ENCODE measurements at regions not wholly inside any gene's neighbourhood (a gene's known extent, or its start where the extent isn't known, plus 50 kb on each side); places are given as distances from the start of the nearest gene placed in this dataset.

- DNase-seq = no peak
Measured at GRCh38 chr11:45513821-45514340, 151.5 kb downstream of the CHST1 start.

GRCh38 chr11:45512471-45513148 lies 152.8 kb downstream of the CHST1 start:
- DNase-seq = no peak

GRCh38 chr11:45511566-45511965 lies 153.9 kb downstream of the CHST1 start:
- DNase-seq = no peak

GRCh38 chr11:45507916-45508315 lies 157.5 kb downstream of the CHST1 start:
- DNase-seq = no peak

DNA sequence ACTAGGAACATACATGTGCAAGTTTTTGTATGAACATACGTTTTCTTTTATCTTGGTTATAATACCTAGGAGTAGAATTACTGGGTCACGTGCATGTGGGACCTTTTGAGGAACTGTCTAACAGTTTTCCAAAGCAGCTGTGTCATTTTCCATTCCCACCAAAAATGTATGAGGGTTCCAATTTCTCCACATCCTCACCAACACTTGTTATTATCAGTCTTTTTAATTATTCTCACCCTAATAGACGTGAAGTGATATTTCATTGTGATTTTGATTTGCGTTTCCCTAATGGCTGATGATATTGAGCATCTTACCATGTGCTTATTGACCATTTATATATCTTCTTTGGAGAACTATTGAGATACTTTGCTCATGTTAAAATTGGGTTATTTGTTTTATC lies 162.1 kb downstream of the CHST1 start:
- DNase-seq = no peak

- no peak for DNase-seq
Measured at GRCh38 chr11:45502226-45502545, 163.2 kb downstream of the CHST1 start.

- DNase-seq = no peak
Measured at GRCh38 chr11:45501392-45502225, 163.8 kb downstream of the CHST1 start.

DNA sequence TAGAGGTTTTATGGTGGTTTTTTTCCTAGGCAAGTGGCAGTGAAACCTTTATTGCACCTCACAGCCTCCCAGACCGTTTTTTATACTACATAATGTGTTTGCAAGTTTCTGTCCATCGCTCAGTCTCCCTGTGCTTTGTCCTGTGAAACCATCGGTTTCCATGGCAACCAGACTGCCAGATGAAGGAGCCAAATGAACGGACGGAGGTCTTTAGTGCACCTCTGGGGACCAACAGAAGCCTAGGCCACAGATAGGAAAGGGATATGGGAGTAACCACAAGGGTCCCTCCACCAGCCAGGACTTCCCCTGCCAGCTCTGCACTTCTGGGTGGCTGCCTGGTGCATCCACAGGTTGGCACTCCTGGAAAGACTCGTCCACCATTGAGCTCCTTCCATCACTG lies 165.0 kb downstream of the CHST1 start:
- no peak for DNase-seq

DNA sequence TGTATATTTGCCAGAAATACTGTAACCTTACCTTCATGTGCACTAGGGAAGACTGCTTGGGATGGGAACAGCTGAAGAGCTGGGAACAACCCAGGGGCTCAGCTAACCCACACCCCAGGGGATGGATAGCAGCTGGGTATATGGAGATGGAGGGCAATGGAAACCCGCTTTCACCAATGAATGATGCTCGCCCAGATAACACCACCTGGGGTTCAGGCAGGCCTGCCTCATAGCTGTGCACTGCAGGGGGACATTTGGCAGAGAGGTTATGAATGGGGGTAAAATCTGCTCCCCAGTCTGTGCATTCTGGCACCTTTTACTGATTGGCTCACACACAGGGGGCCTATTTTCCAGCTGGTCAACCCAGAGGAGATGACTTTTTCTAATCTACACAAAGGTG lies 170.7 kb downstream of the CHST1 start:
- DNase-seq = no peak

DNA sequence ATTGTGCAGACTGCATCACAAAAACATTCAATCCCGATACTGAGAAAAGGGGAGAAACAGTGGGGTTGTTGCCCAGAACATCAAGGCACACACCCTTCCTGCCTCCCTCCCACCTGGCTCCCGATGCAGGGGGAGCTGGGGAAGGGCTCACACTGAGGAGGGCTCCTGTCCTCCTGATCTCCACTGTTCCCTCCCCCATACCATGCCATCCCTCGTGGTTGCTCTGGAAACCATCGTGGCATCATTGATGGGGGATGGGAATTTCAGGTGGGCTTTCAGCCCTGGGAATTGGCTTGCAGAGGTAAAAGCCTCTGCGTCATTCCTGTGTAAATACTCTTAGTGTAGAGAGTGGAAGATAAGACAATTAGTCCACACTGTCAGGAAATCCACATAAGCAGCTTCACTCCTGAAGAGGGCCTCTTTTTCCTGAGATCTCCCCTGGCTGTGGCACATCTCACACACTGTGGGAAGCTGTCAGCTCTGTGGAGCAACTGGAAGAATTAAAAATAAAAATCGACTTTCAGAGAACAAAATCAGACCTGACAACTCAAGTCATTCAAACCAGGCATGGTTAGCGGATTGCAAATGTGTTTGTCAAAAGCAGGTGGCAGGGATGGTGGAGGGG lies 176.0 kb downstream of the CHST1 start:
- DNase-seq = no peak

DNA sequence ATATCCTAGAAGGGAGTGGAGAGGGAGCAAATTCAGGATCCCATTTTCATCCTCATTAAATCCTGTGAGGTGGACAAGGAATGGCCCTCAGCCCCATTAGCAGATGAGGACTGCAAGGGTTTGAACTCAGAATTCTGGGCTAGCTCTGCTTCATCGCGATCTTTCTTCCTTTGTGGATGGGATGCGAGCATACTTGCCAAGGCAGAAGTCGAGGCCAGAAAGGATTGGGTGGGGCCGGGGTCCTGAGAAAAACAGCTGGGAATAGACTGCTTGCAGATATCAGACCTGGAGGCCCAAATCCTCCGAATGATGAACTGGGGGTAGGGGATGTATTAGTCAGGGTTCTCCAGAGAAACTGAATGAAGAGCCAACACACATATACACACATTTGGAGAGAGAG lies 179.0 kb downstream of the CHST1 start:
- DNase-seq = no peak

GRCh38 chr11:45485070-45485707 lies 180.2 kb downstream of the CHST1 start:
- DNase-seq = no peak

- DNase-seq = no peak
Measured at GRCh38 chr11:45484326-45484883, 181.0 kb downstream of the CHST1 start.

- DNase-seq = no peak
Measured at GRCh38 chr11:45483416-45483815, 182.0 kb downstream of the CHST1 start.

- DNase-seq = no peak
Measured at GRCh38 chr11:45482331-45482730, 183.1 kb downstream of the CHST1 start.

- no peak for DNase-seq
Measured at GRCh38 chr11:45481026-45481425, 184.4 kb downstream of the CHST1 start.

DNA sequence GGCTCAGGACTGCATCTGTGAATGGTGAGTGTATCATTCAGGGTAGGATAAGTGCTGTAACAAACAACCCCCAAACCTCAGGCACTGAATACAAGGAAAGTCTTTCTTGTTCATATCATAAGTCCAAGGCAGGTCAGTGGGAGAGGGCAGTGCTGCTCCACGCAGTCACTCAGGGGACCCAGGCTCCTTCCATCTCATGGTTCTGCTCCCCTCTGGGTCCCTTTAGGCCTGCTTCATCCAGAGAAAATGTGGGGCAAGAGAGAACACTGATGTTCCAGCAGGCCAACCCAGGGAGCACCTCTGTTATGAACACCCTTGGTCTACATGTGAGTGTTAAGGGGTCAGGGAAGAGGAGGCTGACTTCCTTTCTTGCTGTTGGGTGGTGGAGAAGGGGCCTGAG lies 187.8 kb downstream of the CHST1 start:
- no peak for DNase-seq

DNA sequence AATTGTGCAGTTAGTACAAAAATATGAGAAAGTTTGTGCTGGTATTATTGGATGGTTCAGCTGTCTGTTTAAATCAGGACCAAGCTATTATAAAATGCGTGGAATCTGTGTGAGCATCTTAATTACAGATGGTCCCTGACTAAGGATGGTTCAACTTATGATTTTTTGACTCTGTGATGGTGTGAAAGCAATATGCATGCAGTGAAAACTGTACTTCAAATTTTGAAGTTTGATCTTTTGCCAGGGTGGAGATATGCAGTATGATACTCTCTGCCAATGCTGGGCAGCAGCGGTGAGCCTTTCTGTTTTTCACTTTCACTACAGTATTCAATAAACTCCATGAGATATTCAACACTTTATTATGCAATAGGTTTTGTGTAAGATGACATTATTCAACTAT lies 189.3 kb downstream of the CHST1 start:
- no peak for DNase-seq

DNA sequence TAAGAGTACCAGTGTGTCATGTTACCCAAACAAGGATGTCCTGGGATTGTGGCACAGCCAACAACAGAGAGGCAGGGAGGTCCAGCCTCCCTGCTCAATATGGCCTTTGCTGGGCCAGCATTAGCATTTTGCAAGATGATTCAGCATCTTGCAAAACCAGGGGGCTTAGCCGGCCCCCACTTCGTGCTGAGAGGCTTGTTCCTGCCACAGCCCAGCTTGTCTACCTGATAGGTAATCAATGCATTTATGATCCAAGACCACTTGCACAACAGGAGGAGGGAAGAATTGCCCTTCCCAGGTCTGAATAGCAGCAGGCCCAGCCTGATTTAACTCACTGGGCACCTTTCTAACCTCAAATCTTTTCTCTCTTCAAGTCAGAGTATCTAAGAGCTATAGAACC lies 189.0 kb upstream of the SYT13 start:
- no peak for DNase-seq

DNA sequence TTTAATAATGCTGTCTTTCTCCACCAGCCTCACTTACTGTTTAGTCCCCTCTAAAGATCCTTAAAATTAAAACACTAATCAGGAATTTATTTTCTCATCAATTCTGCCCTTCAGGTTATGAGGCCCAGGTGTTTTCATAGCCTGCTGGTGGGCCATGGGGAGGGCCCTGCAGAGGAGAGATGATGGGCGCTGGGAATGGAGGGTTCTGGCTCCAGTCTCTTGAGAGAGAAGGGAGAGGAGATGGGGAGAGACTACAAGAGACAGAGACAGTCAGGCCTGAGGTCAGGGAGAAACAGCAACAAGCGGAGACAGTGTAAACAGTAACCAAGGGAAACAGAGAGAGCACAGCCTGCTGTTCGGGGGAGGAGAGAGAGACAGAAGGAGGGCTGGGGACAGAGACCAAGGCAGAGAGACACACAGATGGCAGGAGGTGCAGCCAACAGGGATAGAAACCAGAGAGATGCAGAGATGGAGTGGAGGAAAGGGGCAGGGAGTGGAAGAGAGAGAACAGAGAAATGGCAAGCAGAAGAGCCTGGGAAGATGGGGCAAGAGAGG lies 187.3 kb upstream of the SYT13 start:
- no peak for DNase-seq

GRCh38 chr11:45472716-45473317 lies 186.7 kb upstream of the SYT13 start:
- DNase-seq = no peak

GRCh38 chr11:45471266-45471665 lies 185.1 kb upstream of the SYT13 start:
- no peak for DNase-seq
